H9 (cell line): ENCODE measurements at regions not wholly inside any gene's neighbourhood (a gene's known extent, or its start where the extent isn't known, plus 50 kb on each side); places are given as distances from the start of the nearest gene placed in this dataset.

ENCODE experiments used
- DNase-seq: peaks from one replicate; pipeline ENCODE4 v3.0.0-alpha.2; 2017
- H2AFZ ChIP-seq: one replicate; pipeline ENCODE4 v1.6.1; 2013; ENCODE audit warnings: mild to moderate bottlenecking, low read length, control low read depth, moderate library complexity
- H2AK5ac ChIP-seq: 2 replicates; pipeline ENCODE4 v1.6.1; 2013; ENCODE audit warnings: low read length, control low read depth, mixed read lengths; ENCODE audit not compliant: insufficient read length
- H2BK120ac ChIP-seq: one replicate; pipeline ENCODE4 v1.6.1; 2013; ENCODE audit warnings: low read depth, mild to moderate bottlenecking, low read length, control low read depth, inconsistent platforms; ENCODE audit not compliant: poor library complexity, severe bottlenecking
- H2BK12ac ChIP-seq: 2 replicates; pipeline ENCODE4 v1.6.1; 2013; ENCODE audit warnings: low read length, control low read depth, mixed read lengths, low read depth; ENCODE audit not compliant: insufficient read length
- H2BK15ac ChIP-seq: 2 replicates; pipeline ENCODE4 v1.6.1; 2013; ENCODE audit warnings: low read depth, low read length, control low read depth
- H2BK20ac ChIP-seq: one replicate; pipeline ENCODE4 v1.6.1; 2013; ENCODE audit warnings: low read depth, mild to moderate bottlenecking, low read length, control low read depth, inconsistent platforms; ENCODE audit not compliant: poor library complexity, severe bottlenecking
- H2BK5ac ChIP-seq: 2 replicates; pipeline ENCODE4 v1.6.1; 2013; ENCODE audit warnings: low read length, control low read depth, mixed read lengths; ENCODE audit not compliant: insufficient read length
- H3K14ac ChIP-seq: 2 replicates; pipeline ENCODE4 v1.6.1; 2013; ENCODE audit warnings: low read length, control low read depth; ENCODE audit not compliant: insufficient read depth
- H3K18ac ChIP-seq: 2 replicates; pipeline ENCODE4 v1.6.1; 2013; ENCODE audit warnings: low read depth, mild to moderate bottlenecking, mixed read lengths, low read length, control low read depth; ENCODE audit not compliant: insufficient read length
- H3K23ac ChIP-seq: 2 replicates; pipeline ENCODE4 v1.6.1; 2013; ENCODE audit warnings: low read length, control low read depth, mixed read lengths, low read depth; ENCODE audit not compliant: insufficient read length
- H3K23me2 ChIP-seq: 2 replicates; pipeline ENCODE4 v1.6.1; 2013; ENCODE audit warnings: low read depth, mild to moderate bottlenecking, mixed read lengths, low read length, control low read depth; ENCODE audit not compliant: insufficient read length, poor library complexity, severe bottlenecking
- H3K27ac ChIP-seq: 2 replicates; pipeline ENCODE4 v1.5.1; 2013; ENCODE audit warnings: low read length, control low read depth, mixed read lengths, low read depth; ENCODE audit not compliant: insufficient read length
- H3K27me3 ChIP-seq: 2 replicates; pipeline ENCODE4 v1.6.1; 2013; ENCODE audit warnings: low read length, control low read depth, inconsistent platforms; ENCODE audit not compliant: insufficient read depth
- H3K4ac ChIP-seq: 2 replicates; pipeline ENCODE4 v1.6.1; 2013; ENCODE audit warnings: low read depth, mild to moderate bottlenecking, control low read depth, inconsistent platforms, low read length, moderate library complexity
- H3K4me1 ChIP-seq: 2 replicates; pipeline ENCODE4 v1.6.1; 2013; ENCODE audit warnings: low read length, control low read depth, inconsistent platforms; ENCODE audit not compliant: insufficient read depth
- H3K4me2 ChIP-seq: 2 replicates; pipeline ENCODE4 v1.6.1; 2013; ENCODE audit warnings: low read length, control low read depth, mixed read lengths; ENCODE audit not compliant: insufficient read length, insufficient read depth
- H3K56ac ChIP-seq: 2 replicates; pipeline ENCODE4 v1.6.1; 2013; ENCODE audit warnings: low read depth, mild to moderate bottlenecking, mixed read lengths, low read length, control low read depth; ENCODE audit not compliant: insufficient read length
- H3K79me1 ChIP-seq: 2 replicates; pipeline ENCODE4 v1.6.1; 2013; ENCODE audit warnings: low read depth, mild to moderate bottlenecking, moderate library complexity, low read length, control low read depth, inconsistent platforms; ENCODE audit not compliant: insufficient read depth, poor library complexity, severe bottlenecking
- H3K79me2 ChIP-seq: 2 replicates; pipeline ENCODE4 v1.6.1; 2013; ENCODE audit warnings: low read length, control low read depth, inconsistent platforms; ENCODE audit not compliant: insufficient read depth
- H3K9ac ChIP-seq: 2 replicates; pipeline ENCODE4 v1.6.1; 2013; ENCODE audit warnings: low read length, control low read depth, mixed read lengths; ENCODE audit not compliant: insufficient read length; ENCODE audit errors: extremely low read depth
- H3K9me3 ChIP-seq: one replicate; pipeline ENCODE4 v1.6.1; 2013; ENCODE audit warnings: low read depth, low read length, inconsistent platforms; ENCODE audit not compliant: control insufficient read depth
- H3T11ph ChIP-seq: one replicate; pipeline ENCODE4 v1.6.1; 2013; ENCODE audit warnings: mild to moderate bottlenecking, low read length, control low read depth, inconsistent platforms
- H4K20me1 ChIP-seq: one replicate; pipeline ENCODE4 v1.6.1; 2013; ENCODE audit not compliant: control insufficient read depth, insufficient read length, insufficient read depth
- H4K5ac ChIP-seq: 2 replicates; pipeline ENCODE4 v1.6.1; 2013; ENCODE audit warnings: low read depth, mild to moderate bottlenecking, mixed read lengths, low read length, control low read depth; ENCODE audit not compliant: insufficient read length
- H4K8ac ChIP-seq: replicated peaks from 2 replicates; pipeline ENCODE4 v1.6.1; 2013; ENCODE audit warnings: low read length, control low read depth, mixed read lengths, low read depth; ENCODE audit not compliant: insufficient read length
- H4K91ac ChIP-seq: 2 replicates; pipeline ENCODE4 v1.6.1; 2013; ENCODE audit warnings: low read depth, mild to moderate bottlenecking, moderate library complexity, mixed read lengths, low read length, control low read depth; ENCODE audit not compliant: insufficient read length
- H3K27ac Mint-ChIP-seq, 3 experiments: 2 replicates in 2 of 3; 3 replicates in 1 of 3; pipeline ENCODE4 v1.8.0; 2020 to 2021; ENCODE audit warnings: mixed read lengths in 3 of 3, mild to moderate bottlenecking in 1 of 3, moderate library complexity in 1 of 3
- H3K27me3 Mint-ChIP-seq: 2 replicates; pipeline ENCODE4 v1.8.0; 2021; ENCODE audit warnings: low read depth, mild to moderate bottlenecking, moderate library complexity, mixed read lengths
- H3K36me3 Mint-ChIP-seq, 3 experiments: 2 replicates in 2 of 3; 3 replicates in 1 of 3; pipeline ENCODE4 v1.8.0; 2020 to 2021; ENCODE audit warnings: low read depth in 3 of 3, mixed read lengths in 3 of 3; ENCODE audit not compliant: insufficient read depth in 1 of 3
- H3K4me1 Mint-ChIP-seq, 2 experiments: 2 replicates each; pipeline ENCODE4 v1.8.0; 2020; ENCODE audit warnings: mixed read lengths in 2 of 2
- H3K4me3 Mint-ChIP-seq, 2 experiments: 2 replicates in 1 of 2; 3 replicates in 1 of 2; pipeline ENCODE4 v1.8.0; 2020 to 2021; ENCODE audit warnings: mild to moderate bottlenecking in 2 of 2, mixed read lengths in 2 of 2, moderate library complexity in 1 of 2
- H3K9me3 Mint-ChIP-seq, 2 experiments: 2 replicates in 1 of 2; 3 replicates in 1 of 2; pipeline ENCODE4 v1.8.0; 2020; ENCODE audit warnings: mild to moderate bottlenecking in 2 of 2, mixed read lengths in 2 of 2, moderate library complexity in 1 of 2
- WGBS: extraction: QIAGEN DNeasy Blood & Tissue Kit; methylation state at CpG from one replicate; pipeline ENCODE4 v1.1.7; 2013; ENCODE audit warnings: missing lambda C conversion rate, low lambda C conversion rate, mixed read lengths; ENCODE audit not compliant: insufficient read length; ENCODE audit errors: extremely low coverage; 5-methylcytosine and 5-hydroxymethylcytosine counted together
- TF ChIP-seq, protein P1 (sequence below): fragments of 200-600 bp; sonication (generic); conservative IDR thresholded peaks from 3 replicates; pipeline ENCODE4 v1.8.0; 2021; ENCODE audit warnings: antibody characterized with exemption, mild to moderate bottlenecking

DNA sequence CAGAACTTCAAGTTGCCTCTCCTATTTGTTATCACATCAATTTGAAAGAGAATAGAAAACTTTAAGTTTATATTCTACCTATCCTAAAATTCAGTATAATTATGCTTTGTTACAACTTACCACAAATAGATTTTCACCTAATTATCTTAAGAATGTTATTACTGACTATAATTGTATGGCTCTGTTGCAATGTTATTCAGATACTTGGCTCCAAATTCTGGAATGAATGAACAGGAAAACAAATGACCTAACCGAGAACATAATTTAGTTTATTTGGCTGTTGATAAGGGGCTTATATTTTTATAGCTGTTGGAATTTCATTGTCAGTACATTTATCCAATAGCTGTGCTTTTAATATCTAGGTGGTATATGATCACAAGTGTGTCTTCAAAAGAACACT lies 173.2 kb upstream of the GULP1 start:
- H2BK5ac ChIP-seq = no peak overlapping the region
- no peak overlapping the region for H3K23ac ChIP-seq
- no peak overlapping the region for H2BK20ac ChIP-seq
- DNase-seq = no peak
- H3K56ac ChIP-seq = no peak overlapping the region
- no peak overlapping the region for H2BK15ac ChIP-seq
- H3K23me2 ChIP-seq = no peaks in the 10 kb centered on the region
- no peaks in the 10 kb centered on the region for H3K27me3 ChIP-seq
- no peak overlapping the region for H3K27ac Mint-ChIP-seq
- H3K9ac ChIP-seq = no peak overlapping the region
- H2BK12ac ChIP-seq = no peak overlapping the region
- H3K9me3 Mint-ChIP-seq = peaks cover 0 to 3% of the 10 kb centered on the region in 2 experiments; a peak in 2 of 5 replicates
- WGBS = no CpG with 5 or more reads among the region's 1 CpG
- no peaks in the 10 kb centered on the region for H4K20me1 ChIP-seq
- H3K4me3 Mint-ChIP-seq = no peak overlapping the region
- no peak overlapping the region for H4K5ac ChIP-seq
- no peak overlapping the region for H4K91ac ChIP-seq
- H3K4me1 ChIP-seq = no peaks in the 10 kb centered on the region
- no peak overlapping the region for H4K8ac ChIP-seq
- H3K18ac ChIP-seq = no peak overlapping the region
- no peaks in the 10 kb centered on the region for H3K9me3 ChIP-seq
- no peaks in the 10 kb centered on the region for H3K79me2 ChIP-seq
- no peak overlapping the region for H3T11ph ChIP-seq
- no peak overlapping the region for H3K4me2 ChIP-seq
- H3K27ac ChIP-seq = no peak overlapping the region
- no peak overlapping the region for H2AFZ ChIP-seq
- H3K79me1 ChIP-seq = no peaks in the 10 kb centered on the region
- TF ChIP-seq, protein P1, sequence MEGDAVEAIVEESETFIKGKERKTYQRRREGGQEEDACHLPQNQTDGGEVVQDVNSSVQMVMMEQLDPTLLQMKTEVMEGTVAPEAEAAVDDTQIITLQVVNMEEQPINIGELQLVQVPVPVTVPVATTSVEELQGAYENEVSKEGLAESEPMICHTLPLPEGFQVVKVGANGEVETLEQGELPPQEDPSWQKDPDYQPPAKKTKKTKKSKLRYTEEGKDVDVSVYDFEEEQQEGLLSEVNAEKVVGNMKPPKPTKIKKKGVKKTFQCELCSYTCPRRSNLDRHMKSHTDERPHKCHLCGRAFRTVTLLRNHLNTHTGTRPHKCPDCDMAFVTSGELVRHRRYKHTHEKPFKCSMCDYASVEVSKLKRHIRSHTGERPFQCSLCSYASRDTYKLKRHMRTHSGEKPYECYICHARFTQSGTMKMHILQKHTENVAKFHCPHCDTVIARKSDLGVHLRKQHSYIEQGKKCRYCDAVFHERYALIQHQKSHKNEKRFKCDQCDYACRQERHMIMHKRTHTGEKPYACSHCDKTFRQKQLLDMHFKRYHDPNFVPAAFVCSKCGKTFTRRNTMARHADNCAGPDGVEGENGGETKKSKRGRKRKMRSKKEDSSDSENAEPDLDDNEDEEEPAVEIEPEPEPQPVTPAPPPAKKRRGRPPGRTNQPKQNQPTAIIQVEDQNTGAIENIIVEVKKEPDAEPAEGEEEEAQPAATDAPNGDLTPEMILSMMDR = no peak
- H3K4me1 Mint-ChIP-seq = peaks cover 4 to 5% of the 10 kb centered on the region in 2 experiments; a peak in 2 of 4 replicates
- peaks cover 0 to 9% (median 2%) of the 10 kb centered on the region in 3 experiments; a peak in 3 of 7 replicates for H3K36me3 Mint-ChIP-seq
- no peaks in the 10 kb centered on the region for H3K27me3 Mint-ChIP-seq
- no peak overlapping the region for H2BK120ac ChIP-seq
- H3K4ac ChIP-seq = no peak overlapping the region
- no peak overlapping the region for H3K14ac ChIP-seq
- H2AK5ac ChIP-seq = no peak overlapping the region
